ENCODE measurements at regions not wholly inside any gene's neighbourhood (a gene's known extent, or its start where the extent isn't known, plus 50 kb on each side); places are given as distances from the start of the nearest gene placed in this dataset.

DNA sequence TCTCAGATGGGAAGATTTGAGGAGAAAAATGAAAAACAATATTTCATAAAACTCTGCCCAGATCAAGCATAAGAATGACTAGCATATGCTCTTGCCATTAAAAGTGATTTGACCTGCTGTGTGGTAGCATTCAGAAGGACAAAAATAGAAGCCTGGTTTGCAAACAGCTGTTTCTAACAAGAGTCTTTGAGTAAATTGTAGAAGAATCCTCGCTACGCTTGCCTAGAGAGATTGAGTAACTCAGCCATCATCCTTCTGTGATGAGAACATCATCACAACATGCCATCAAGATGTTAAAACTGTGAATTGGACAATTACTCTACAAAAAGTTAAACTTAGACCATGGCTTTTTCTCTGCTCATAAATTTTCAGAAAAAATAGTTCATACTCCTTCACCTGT lies 168.9 kb upstream of the PUDP start:
- dilution Hi-C loops (cut with MboI; ENCODE audit: extremely low pct_ligation_motif_present, low sequenced_read_pairs): no loop called here
- H4K20me1 ChIP-seq (ENCODE audit: control insufficient read depth, extremely low read depth, insufficient read depth, low read length): no peaks in the 10 kb centered on the region
- H3K36me3 ChIP-seq (ENCODE audit: control insufficient read depth in 2 of 2, extremely low read depth in 1 of 2, insufficient read depth in 2 of 2, low read length in 2 of 2): no peaks in the 10 kb centered on the region
- FAIRE-seq (no peak), DNase-seq (ENCODE audit: low read depth, low spot score) (no peak)
- no peak overlapping the region for H3K9ac ChIP-seq (ENCODE audit: control insufficient read depth, extremely low read depth, insufficient read depth, low read length)
- no peaks in the 10 kb centered on the region for H3K4me1 ChIP-seq (ENCODE audit: control insufficient read depth, extremely low read depth, insufficient read depth, low read length)
- no peak overlapping the region for H2AFZ ChIP-seq (ENCODE audit: control insufficient read depth, low read length)
- H3K4me3 ChIP-seq (ENCODE audit: control insufficient read depth in 2 of 3, extremely low read depth in 1 of 3, insufficient read depth in 2 of 3, low read depth in 1 of 3, low read length in 3 of 3): no peak overlapping the region
- H3K9me3 ChIP-seq (ENCODE audit: control insufficient read depth, low read depth, low read length): no peaks in the 10 kb centered on the region
- no peaks in the 10 kb centered on the region for H3K9me1 ChIP-seq (ENCODE audit: control insufficient read depth, extremely low read depth, insufficient read depth, low read length)
- H3K27ac ChIP-seq (ENCODE audit: control insufficient read depth, insufficient read depth, low read length): no peak overlapping the region
- TF ChIP-seq, protein P1, sequence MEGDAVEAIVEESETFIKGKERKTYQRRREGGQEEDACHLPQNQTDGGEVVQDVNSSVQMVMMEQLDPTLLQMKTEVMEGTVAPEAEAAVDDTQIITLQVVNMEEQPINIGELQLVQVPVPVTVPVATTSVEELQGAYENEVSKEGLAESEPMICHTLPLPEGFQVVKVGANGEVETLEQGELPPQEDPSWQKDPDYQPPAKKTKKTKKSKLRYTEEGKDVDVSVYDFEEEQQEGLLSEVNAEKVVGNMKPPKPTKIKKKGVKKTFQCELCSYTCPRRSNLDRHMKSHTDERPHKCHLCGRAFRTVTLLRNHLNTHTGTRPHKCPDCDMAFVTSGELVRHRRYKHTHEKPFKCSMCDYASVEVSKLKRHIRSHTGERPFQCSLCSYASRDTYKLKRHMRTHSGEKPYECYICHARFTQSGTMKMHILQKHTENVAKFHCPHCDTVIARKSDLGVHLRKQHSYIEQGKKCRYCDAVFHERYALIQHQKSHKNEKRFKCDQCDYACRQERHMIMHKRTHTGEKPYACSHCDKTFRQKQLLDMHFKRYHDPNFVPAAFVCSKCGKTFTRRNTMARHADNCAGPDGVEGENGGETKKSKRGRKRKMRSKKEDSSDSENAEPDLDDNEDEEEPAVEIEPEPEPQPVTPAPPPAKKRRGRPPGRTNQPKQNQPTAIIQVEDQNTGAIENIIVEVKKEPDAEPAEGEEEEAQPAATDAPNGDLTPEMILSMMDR (optimal IDR thresholded peaks at IDR 0.05 in 1 of 3, IDR thresholded peaks at IDR 0.05 in 1 of 3, conservative IDR thresholded peaks at IDR 0.05 in 1 of 3; ENCODE audit: extremely low read depth in 1 of 3, insufficient read depth in 2 of 3, low read length in 3 of 3): no peak
- no peak for TF ChIP-seq EZH2 (IDR thresholded peaks at IDR 0.05; ENCODE audit: low read length)
- no peak overlapping the region for H3K4me2 ChIP-seq (ENCODE audit: control insufficient read depth, extremely low read depth, insufficient read depth, low read depth, low read length)
- no peaks in the 10 kb centered on the region for H3K79me2 ChIP-seq (ENCODE audit: control insufficient read depth, insufficient read depth, low read length)
- H3K27me3 ChIP-seq (ENCODE audit: control insufficient read depth, extremely low read depth, insufficient read depth, low read length): no peaks in the 10 kb centered on the region

DNA sequence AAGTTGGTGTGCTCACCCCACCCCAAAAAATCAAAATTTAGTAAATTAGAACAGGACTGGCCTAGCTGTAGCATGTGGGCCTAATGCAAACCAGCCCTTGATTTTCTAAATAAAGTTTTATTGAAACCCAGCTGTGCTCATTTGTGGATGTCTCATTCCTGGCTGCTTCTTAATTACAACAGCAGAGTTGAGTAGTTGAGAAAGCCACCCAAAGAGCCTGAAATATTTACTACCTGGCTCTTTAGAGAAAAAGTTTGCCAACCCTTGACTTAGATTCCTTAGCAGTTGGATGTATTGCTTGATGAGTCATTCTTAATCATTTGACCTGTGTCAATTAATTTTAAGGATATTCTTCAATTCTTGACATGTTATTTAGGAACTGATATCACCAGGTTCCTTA lies 168.3 kb upstream of the PUDP start:
- no peak overlapping the region for H3K4me3 ChIP-seq (ENCODE audit: control insufficient read depth in 2 of 3, extremely low read depth in 1 of 3, insufficient read depth in 2 of 3, low read depth in 1 of 3, low read length in 3 of 3)
- no peak overlapping the region for H3K4me2 ChIP-seq (ENCODE audit: control insufficient read depth, extremely low read depth, insufficient read depth, low read depth, low read length)
- no peak overlapping the region for H3K9ac ChIP-seq (ENCODE audit: control insufficient read depth, extremely low read depth, insufficient read depth, low read length)
- no peak overlapping the region for H3K27ac ChIP-seq (ENCODE audit: control insufficient read depth, insufficient read depth, low read length)
- TF ChIP-seq, protein P1 (optimal IDR thresholded peaks at IDR 0.05 in 1 of 3, IDR thresholded peaks at IDR 0.05 in 1 of 3, conservative IDR thresholded peaks at IDR 0.05 in 1 of 3; ENCODE audit: extremely low read depth in 1 of 3, insufficient read depth in 2 of 3, low read length in 3 of 3): no peak
- TF ChIP-seq EZH2 (IDR thresholded peaks at IDR 0.05; ENCODE audit: low read length): no peak
- H3K4me1 ChIP-seq (ENCODE audit: control insufficient read depth, extremely low read depth, insufficient read depth, low read length): no peaks in the 10 kb centered on the region
- no peaks in the 10 kb centered on the region for H3K9me3 ChIP-seq (ENCODE audit: control insufficient read depth, low read depth, low read length)
- FAIRE-seq: no peak
- H4K20me1 ChIP-seq (ENCODE audit: control insufficient read depth, extremely low read depth, insufficient read depth, low read length): no peaks in the 10 kb centered on the region
- H3K27me3 ChIP-seq (ENCODE audit: control insufficient read depth, extremely low read depth, insufficient read depth, low read length): no peaks in the 10 kb centered on the region
- H3K36me3 ChIP-seq (ENCODE audit: control insufficient read depth in 2 of 2, extremely low read depth in 1 of 2, insufficient read depth in 2 of 2, low read length in 2 of 2): no peaks in the 10 kb centered on the region
- no peaks in the 10 kb centered on the region for H3K9me1 ChIP-seq (ENCODE audit: control insufficient read depth, extremely low read depth, insufficient read depth, low read length)
- DNase-seq (ENCODE audit: low read depth, low spot score): no peak
- no peaks in the 10 kb centered on the region for H3K79me2 ChIP-seq (ENCODE audit: control insufficient read depth, insufficient read depth, low read length)
- dilution Hi-C loops (cut with MboI; ENCODE audit: extremely low pct_ligation_motif_present, low sequenced_read_pairs): no loop called here
- no peak overlapping the region for H2AFZ ChIP-seq (ENCODE audit: control insufficient read depth, low read length)

All from keratinocyte (primary cell).